ENCODE measurements at regions not wholly inside any gene's neighbourhood (a gene's known extent, or its start where the extent isn't known, plus 50 kb on each side); places are given as distances from the start of the nearest gene placed in this dataset.

- 75 to 90% (median 87%) methylated on average over 7 of the region's 7 CpGs for WGBS, 5 donors
Observed at GRCh38 chrX:9211269-9211668, 177.3 kb upstream of the FAM9B start.

GRCh38 chrX:9221781-9222180 is 187.9 kb upstream of the FAM9B start:
- intact Hi-C loops (cut with DNase I; ENCODE audit: low total_unique reads), result no loop called here
- Histone ChIP-seq H3K27me3 (replicated peaks in 1 of 7) (peaks cover 0 to 8% (median 0%) of the 10 kb centered on the region in 7 donors), H3K4me1 (no peaks in the 10 kb centered on the region), H3K4me3 (no peak overlapping the region), H3K36me3 (no peaks in the 10 kb centered on the region), H3K9me3 (peaks cover 0 to 9% (median 0%) of the 10 kb centered on the region in 8 donors), H3K27ac (no peak overlapping the region)
- TF ChIP-seq POLR2AphosphoS5 (IDR thresholded peaks at IDR 0.05) (no peak), POLR2A (IDR thresholded peaks at IDR 0.05) (no peak)
- TF ChIP-seq, protein P1, sequence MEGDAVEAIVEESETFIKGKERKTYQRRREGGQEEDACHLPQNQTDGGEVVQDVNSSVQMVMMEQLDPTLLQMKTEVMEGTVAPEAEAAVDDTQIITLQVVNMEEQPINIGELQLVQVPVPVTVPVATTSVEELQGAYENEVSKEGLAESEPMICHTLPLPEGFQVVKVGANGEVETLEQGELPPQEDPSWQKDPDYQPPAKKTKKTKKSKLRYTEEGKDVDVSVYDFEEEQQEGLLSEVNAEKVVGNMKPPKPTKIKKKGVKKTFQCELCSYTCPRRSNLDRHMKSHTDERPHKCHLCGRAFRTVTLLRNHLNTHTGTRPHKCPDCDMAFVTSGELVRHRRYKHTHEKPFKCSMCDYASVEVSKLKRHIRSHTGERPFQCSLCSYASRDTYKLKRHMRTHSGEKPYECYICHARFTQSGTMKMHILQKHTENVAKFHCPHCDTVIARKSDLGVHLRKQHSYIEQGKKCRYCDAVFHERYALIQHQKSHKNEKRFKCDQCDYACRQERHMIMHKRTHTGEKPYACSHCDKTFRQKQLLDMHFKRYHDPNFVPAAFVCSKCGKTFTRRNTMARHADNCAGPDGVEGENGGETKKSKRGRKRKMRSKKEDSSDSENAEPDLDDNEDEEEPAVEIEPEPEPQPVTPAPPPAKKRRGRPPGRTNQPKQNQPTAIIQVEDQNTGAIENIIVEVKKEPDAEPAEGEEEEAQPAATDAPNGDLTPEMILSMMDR (IDR thresholded peaks at IDR 0.05 in 8 of 11, conservative IDR thresholded peaks at IDR 0.05 in 3 of 11), result no peak
- no peak for DNase-seq
- WGBS, 5 donors, result 63 to 82% (median 80%) methylated on average over 5 of the region's 5 CpGs

More at GRCh38 chrX:9211269-9211668, 177.3 kb upstream of the FAM9B start:
- intact Hi-C loops (cut with DNase I; ENCODE audit: low total_unique reads), result no loop called here
- peaks cover 0 to 17% (median 0%) of the 10 kb centered on the region in 7 donors for H3K27me3 ChIP-seq (replicated peaks in 1 of 7)
- H3K4me1 ChIP-seq, result no peaks in the 10 kb centered on the region
- no peak for DNase-seq
- no peak overlapping the region for H3K27ac ChIP-seq
- H3K36me3 ChIP-seq, result no peaks in the 10 kb centered on the region
- no peaks in the 10 kb centered on the region for H3K9me3 ChIP-seq
- TF ChIP-seq POLR2AphosphoS5 (IDR thresholded peaks at IDR 0.05), result no peak
- TF ChIP-seq, protein P1 (IDR thresholded peaks at IDR 0.05 in 8 of 11, conservative IDR thresholded peaks at IDR 0.05 in 3 of 11), result no peak
- no peak for TF ChIP-seq POLR2A (IDR thresholded peaks at IDR 0.05)
- H3K4me3 ChIP-seq, result no peak overlapping the region

DNA sequence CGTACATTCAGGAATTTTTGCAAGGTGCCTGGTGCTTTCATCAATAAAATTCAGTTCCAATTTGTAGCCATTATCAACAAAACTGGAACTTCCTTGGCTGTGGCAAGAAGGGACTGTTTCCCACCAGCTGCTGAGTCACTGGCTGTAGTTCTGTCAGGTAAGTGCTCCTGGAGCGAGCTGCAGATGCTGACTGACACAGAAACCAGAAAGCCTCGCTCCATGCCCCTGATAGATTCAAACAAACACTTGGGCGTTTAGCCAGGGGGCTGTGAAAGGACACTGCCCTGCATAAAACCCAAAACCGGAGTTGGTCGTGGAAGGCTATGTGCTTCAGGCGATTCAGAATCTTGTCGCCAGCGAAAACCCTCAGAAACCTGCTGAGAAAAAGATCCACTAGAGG is 188.4 kb upstream of the FAM9B start:
- Histone ChIP-seq H3K4me3 (no peak overlapping the region), H3K27ac (no peak overlapping the region), H3K9me3 (peaks cover 0 to 9% (median 0%) of the 10 kb centered on the region in 8 donors), H3K27me3 (replicated peaks in 1 of 7) (peaks cover 0 to 8% (median 0%) of the 10 kb centered on the region in 7 donors), H3K36me3 (no peaks in the 10 kb centered on the region), H3K4me1 (no peaks in the 10 kb centered on the region)
- WGBS, 5 donors, result 59 to 79% (median 77%) methylated on average over 9 of the region's 9 CpGs
- DNase-seq, result no peak
- no peak for TF ChIP-seq POLR2AphosphoS5 (IDR thresholded peaks at IDR 0.05)
- TF ChIP-seq, protein P1 (IDR thresholded peaks at IDR 0.05 in 8 of 11, conservative IDR thresholded peaks at IDR 0.05 in 3 of 11), result no peak
- no peak for TF ChIP-seq POLR2A (IDR thresholded peaks at IDR 0.05)
- intact Hi-C loops (cut with DNase I; ENCODE audit: low total_unique reads), result no loop called here

DNA sequence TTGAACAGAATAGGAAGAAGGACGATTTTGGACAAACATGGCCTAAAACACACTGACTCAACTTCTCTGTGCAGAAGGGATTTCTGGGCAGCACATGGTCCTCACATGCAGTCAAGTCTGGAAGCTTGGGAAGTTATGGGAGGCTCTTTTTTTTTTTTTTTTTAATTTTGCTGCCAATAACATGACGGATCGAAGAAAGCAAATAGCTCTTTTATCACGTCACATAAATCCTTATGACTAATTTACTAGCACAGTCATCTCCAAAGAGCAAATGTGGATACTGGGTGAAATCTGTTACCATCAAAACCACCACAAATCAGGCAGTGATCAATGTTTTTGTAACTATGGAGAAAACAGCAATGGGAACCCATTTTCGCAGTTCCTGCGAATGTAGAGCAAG is 193.3 kb upstream of the FAM9B start:
- 86 to 100% (median 94%) methylated on average over 6 of the region's 6 CpGs for WGBS, 5 donors
- Histone ChIP-seq H3K9me3 (peaks cover 0 to 9% (median 0%) of the 10 kb centered on the region in 8 donors), H3K27ac (no peak overlapping the region), H3K4me1 (no peaks in the 10 kb centered on the region), H3K27me3 (replicated peaks in 1 of 7) (peaks cover 0 to 8% (median 0%) of the 10 kb centered on the region in 7 donors), H3K36me3 (no peaks in the 10 kb centered on the region), H3K4me3 (no peak overlapping the region)
- DNase-seq, result no peak
- intact Hi-C loops (cut with DNase I; ENCODE audit: low total_unique reads), result no loop called here
- TF ChIP-seq POLR2A (IDR thresholded peaks at IDR 0.05), result no peak
- TF ChIP-seq POLR2AphosphoS5 (IDR thresholded peaks at IDR 0.05), result no peak

DNA sequence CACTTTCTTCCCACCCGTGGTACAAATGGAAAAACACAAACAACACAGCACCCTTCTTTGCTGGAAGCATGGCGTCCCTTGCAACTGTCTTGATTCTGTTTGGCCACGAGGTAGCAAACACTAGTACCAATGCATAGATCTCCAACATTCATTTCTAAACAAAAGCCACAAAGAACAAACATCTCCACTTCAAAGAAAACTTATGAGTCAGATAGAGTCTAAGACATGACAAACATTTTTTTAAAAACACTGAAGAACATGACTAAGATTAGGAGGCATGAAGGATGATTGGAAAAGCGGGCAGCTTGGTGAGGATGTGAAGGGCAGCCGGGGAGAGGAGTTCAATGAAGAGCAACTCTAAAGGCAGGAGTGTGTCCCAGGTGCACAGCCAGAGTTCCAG is 197.6 kb upstream of the FAM9B start:
- TF ChIP-seq POLR2AphosphoS5 (IDR thresholded peaks at IDR 0.05), result no peak
- TF ChIP-seq, protein P1 (IDR thresholded peaks at IDR 0.05 in 8 of 11, conservative IDR thresholded peaks at IDR 0.05 in 3 of 11), result no peak

More for the DNA sequence above, 197.6 kb upstream of the FAM9B start:
- Histone ChIP-seq H3K4me1 (no peaks in the 10 kb centered on the region), H3K4me3 (no peak overlapping the region), H3K27me3 (replicated peaks in 1 of 7) (no peaks in the 10 kb centered on the region), H3K27ac (no peak overlapping the region), H3K36me3 (no peaks in the 10 kb centered on the region), H3K9me3 (no peaks in the 10 kb centered on the region)
- WGBS, 5 donors, result 71 to 82% (median 77%) methylated on average over 5 of the region's 5 CpGs
- intact Hi-C loops (cut with DNase I; ENCODE audit: low total_unique reads), result no loop called here
- no peak for DNase-seq
